Activated CD8-positive, alpha-beta memory T cell treated with anti-CD3 and anti-CD28 coated beads, Interleukin-2, amount 10 ng/mL, durations not matched to agents 7 days and 5 days (primary cell): ENCODE measurements at regions not wholly inside any gene's neighbourhood (a gene's known extent, or its start where the extent isn't known, plus 50 kb on each side); places are given as distances from the start of the nearest gene placed in this dataset.

ENCODE experiments used
- ATAC-seq: fragments of 150-1000 bp; cut with Tn5 transposase; one replicate; pipeline ENCODE4 v1.10.0; 2021; ENCODE audit warnings: moderate library complexity
- CTCF ChIA-PET: fragments of 350-600 bp; sonication (Branson Sonifier 250); formaldehyde crosslinking; loops from one replicate; lab custom pipeline; 2021; ENCODE audit warnings: antibody characterized with exemption; lab: Charles Lee
- DNase-seq: peaks from one replicate; pipeline ENCODE4 v3.0.0-alpha.2; 2020
- H3K27ac Mint-ChIP-seq: one replicate; pipeline ENCODE4 v1.8.0; 2021; ENCODE audit warnings: mild to moderate bottlenecking, mixed read lengths
- H3K27me3 Mint-ChIP-seq: one replicate; pipeline ENCODE4 v1.8.0; 2021; ENCODE audit warnings: mixed read lengths
- H3K36me3 Mint-ChIP-seq: one replicate; pipeline ENCODE4 v1.8.0; 2021; ENCODE audit warnings: mild to moderate bottlenecking, mixed read lengths
- H3K4me1 Mint-ChIP-seq: one replicate; pipeline ENCODE4 v1.8.0; 2021; ENCODE audit warnings: mixed read lengths
- H3K4me3 Mint-ChIP-seq: one replicate; pipeline ENCODE4 v1.8.0; 2021; ENCODE audit warnings: mild to moderate bottlenecking, moderate library complexity, mixed read lengths
- H3K9me3 Mint-ChIP-seq: one replicate; pipeline ENCODE4 v1.8.0; 2022; ENCODE audit warnings: low read depth, mixed read lengths

GRCh38 chr18:73774811-73775509 lies 372.7 kb downstream of the FBXO15 start:
- no peak for ATAC-seq

GRCh38 chr18:73768043-73768442 lies 379.6 kb downstream of the FBXO15 start:
- DNase-seq (no peak), ATAC-seq (no peak)
- H3K4me1 Mint-ChIP-seq = peaks cover 3% of the 10 kb centered on the region
- CTCF ChIA-PET = no interaction called here
- no peaks in the 10 kb centered on the region for H3K9me3 Mint-ChIP-seq
- no peaks in the 10 kb centered on the region for H3K27me3 Mint-ChIP-seq
- H3K4me3 Mint-ChIP-seq = no peak overlapping the region
- no peak overlapping the region for H3K27ac Mint-ChIP-seq
- no peaks in the 10 kb centered on the region for H3K36me3 Mint-ChIP-seq

More at GRCh38 chr18:73774811-73775509, 372.7 kb downstream of the FBXO15 start:
- CTCF ChIA-PET = no interaction called here
- no peak for DNase-seq
- H3K27ac Mint-ChIP-seq = no peak overlapping the region
- no peaks in the 10 kb centered on the region for H3K36me3 Mint-ChIP-seq
- H3K9me3 Mint-ChIP-seq = peaks cover 2% of the 10 kb centered on the region
- no peaks in the 10 kb centered on the region for H3K4me1 Mint-ChIP-seq
- no peaks in the 10 kb centered on the region for H3K27me3 Mint-ChIP-seq
- no peak overlapping the region for H3K4me3 Mint-ChIP-seq

GRCh38 chr18:73766910-73767515 lies 380.6 kb downstream of the FBXO15 start:
- H3K9me3 Mint-ChIP-seq = no peaks in the 10 kb centered on the region
- no peak overlapping the region for H3K4me3 Mint-ChIP-seq
- H3K4me1 Mint-ChIP-seq = peaks cover 3% of the 10 kb centered on the region
- DNase-seq (no peak), ATAC-seq (no peak)
- no peaks in the 10 kb centered on the region for H3K27me3 Mint-ChIP-seq
- CTCF ChIA-PET = no interaction called here
- H3K36me3 Mint-ChIP-seq = no peaks in the 10 kb centered on the region
- no peak overlapping the region for H3K27ac Mint-ChIP-seq

- H3K36me3 Mint-ChIP-seq = no peaks in the 10 kb centered on the region
These were observed 389.2 kb downstream of the FBXO15 start for GRCh38 chr18:73758446-73758845.

GRCh38 chr18:73756256-73757091 lies 391.2 kb downstream of the FBXO15 start:
- no peak for DNase-seq
- no peak for ATAC-seq
- no peak overlapping the region for H3K27ac Mint-ChIP-seq
- no peaks in the 10 kb centered on the region for H3K36me3 Mint-ChIP-seq
- no peaks in the 10 kb centered on the region for H3K27me3 Mint-ChIP-seq
- H3K4me3 Mint-ChIP-seq = no peak overlapping the region
- H3K9me3 Mint-ChIP-seq = no peaks in the 10 kb centered on the region
- no peaks in the 10 kb centered on the region for H3K4me1 Mint-ChIP-seq
- CTCF ChIA-PET = no interaction called here

More at GRCh38 chr18:73758446-73758845, 389.2 kb downstream of the FBXO15 start:
- no peaks in the 10 kb centered on the region for H3K27me3 Mint-ChIP-seq
- CTCF ChIA-PET = no interaction called here
- no peaks in the 10 kb centered on the region for H3K4me1 Mint-ChIP-seq
- H3K9me3 Mint-ChIP-seq = no peaks in the 10 kb centered on the region
- H3K4me3 Mint-ChIP-seq = no peak overlapping the region
- DNase-seq (no peak), ATAC-seq (no peak)
- no peak overlapping the region for H3K27ac Mint-ChIP-seq

- Mint-ChIP-seq H3K27ac (no peak overlapping the region), H3K4me3 (no peak overlapping the region), H3K36me3 (no peaks in the 10 kb centered on the region), H3K9me3 (no peaks in the 10 kb centered on the region), H3K4me1 (no peaks in the 10 kb centered on the region), H3K27me3 (no peaks in the 10 kb centered on the region)
- ATAC-seq (no peak), DNase-seq (no peak)
- CTCF ChIA-PET = no interaction called here
These were observed 394.7 kb downstream of the FBXO15 start for GRCh38 chr18:73752965-73753364.

- Mint-ChIP-seq H3K27me3 (no peaks in the 10 kb centered on the region), H3K27ac (no peak overlapping the region), H3K9me3 (no peaks in the 10 kb centered on the region), H3K36me3 (no peaks in the 10 kb centered on the region), H3K4me1 (no peaks in the 10 kb centered on the region), H3K4me3 (no peak overlapping the region)
- DNase-seq (no peak), ATAC-seq (no peak)
- CTCF ChIA-PET = no interaction called here
These were observed 395.1 kb downstream of the FBXO15 start for GRCh38 chr18:73752546-73752945.

- ATAC-seq = no peak
These were observed 397.6 kb downstream of the FBXO15 start for GRCh38 chr18:73750052-73750451.

GRCh38 chr18:73749304-73749703 lies 398.3 kb downstream of the FBXO15 start:
- DNase-seq (no peak), ATAC-seq (no peak)
- no peaks in the 10 kb centered on the region for H3K4me1 Mint-ChIP-seq
- H3K9me3 Mint-ChIP-seq = no peaks in the 10 kb centered on the region
- H3K27ac Mint-ChIP-seq = no peak overlapping the region
- no peaks in the 10 kb centered on the region for H3K27me3 Mint-ChIP-seq
- no peak overlapping the region for H3K4me3 Mint-ChIP-seq
- H3K36me3 Mint-ChIP-seq = no peaks in the 10 kb centered on the region
- CTCF ChIA-PET = no interaction called here

More at GRCh38 chr18:73750052-73750451, 397.6 kb downstream of the FBXO15 start:
- CTCF ChIA-PET = no interaction called here
- no peaks in the 10 kb centered on the region for H3K36me3 Mint-ChIP-seq
- no peaks in the 10 kb centered on the region for H3K4me1 Mint-ChIP-seq
- no peak for DNase-seq
- no peak overlapping the region for H3K27ac Mint-ChIP-seq
- no peaks in the 10 kb centered on the region for H3K9me3 Mint-ChIP-seq
- H3K27me3 Mint-ChIP-seq = no peaks in the 10 kb centered on the region
- no peak overlapping the region for H3K4me3 Mint-ChIP-seq

- H3K4me3 Mint-ChIP-seq = no peak overlapping the region
- H3K27me3 Mint-ChIP-seq = no peaks in the 10 kb centered on the region
- CTCF ChIA-PET = no interaction called here
- H3K27ac Mint-ChIP-seq = no peak overlapping the region
- H3K9me3 Mint-ChIP-seq = no peaks in the 10 kb centered on the region
- H3K4me1 Mint-ChIP-seq = no peaks in the 10 kb centered on the region
- DNase-seq = no peak
- H3K36me3 Mint-ChIP-seq = no peaks in the 10 kb centered on the region
- no peak for ATAC-seq
These were observed 398.9 kb downstream of the FBXO15 start for GRCh38 chr18:73748731-73749130.

- Mint-ChIP-seq H3K4me1 (no peaks in the 10 kb centered on the region), H3K9me3 (no peaks in the 10 kb centered on the region), H3K36me3 (no peaks in the 10 kb centered on the region), H3K27me3 (no peaks in the 10 kb centered on the region), H3K27ac (no peak overlapping the region), H3K4me3 (no peak overlapping the region)
- ATAC-seq (no peak), DNase-seq (no peak)
- CTCF ChIA-PET = no interaction called here
These were observed 401.5 kb downstream of the FBXO15 start for GRCh38 chr18:73746101-73746500.

GRCh38 chr18:73742957-73743356 lies 404.7 kb downstream of the FBXO15 start:
- Mint-ChIP-seq H3K36me3 (no peaks in the 10 kb centered on the region), H3K27ac (no peak overlapping the region), H3K4me1 (no peaks in the 10 kb centered on the region), H3K27me3 (no peaks in the 10 kb centered on the region), H3K4me3 (no peak overlapping the region), H3K9me3 (no peaks in the 10 kb centered on the region)
- CTCF ChIA-PET = no interaction called here
- no peak for ATAC-seq
- no peak for DNase-seq

- H3K27ac Mint-ChIP-seq = no peak overlapping the region
These were observed 405.7 kb downstream of the FBXO15 start for GRCh38 chr18:73741946-73742345.

GRCh38 chr18:73739098-73739497 lies 408.5 kb downstream of the FBXO15 start:
- no peaks in the 10 kb centered on the region for H3K27me3 Mint-ChIP-seq
- ATAC-seq = no peak
- no peaks in the 10 kb centered on the region for H3K4me1 Mint-ChIP-seq

More at GRCh38 chr18:73741946-73742345, 405.7 kb downstream of the FBXO15 start:
- CTCF ChIA-PET = no interaction called here
- no peaks in the 10 kb centered on the region for H3K9me3 Mint-ChIP-seq
- DNase-seq (no peak), ATAC-seq (no peak)
- H3K4me1 Mint-ChIP-seq = no peaks in the 10 kb centered on the region
- no peak overlapping the region for H3K4me3 Mint-ChIP-seq
- no peaks in the 10 kb centered on the region for H3K27me3 Mint-ChIP-seq
- H3K36me3 Mint-ChIP-seq = no peaks in the 10 kb centered on the region

More at GRCh38 chr18:73739098-73739497, 408.5 kb downstream of the FBXO15 start:
- Mint-ChIP-seq H3K9me3 (no peaks in the 10 kb centered on the region), H3K4me3 (no peak overlapping the region), H3K27ac (no peak overlapping the region), H3K36me3 (no peaks in the 10 kb centered on the region)
- CTCF ChIA-PET = no interaction called here
- no peak for DNase-seq
